HS-5 (cell line): ENCODE measurements at regions not wholly inside any gene's neighbourhood (a gene's known extent, or its start where the extent isn't known, plus 50 kb on each side); places are given as distances from the start of the nearest gene placed in this dataset.
"Not testable (repeated sequence)": the region's sequence is repeated elsewhere in the genome, so short reads cannot be mapped to it uniquely, and the experiment has no call there.

ENCODE experiments used
- DNase-seq: peaks from one replicate; pipeline ENCODE4 v3.0.0-alpha.2; 2012; ENCODE audit warnings: low read depth

DNA sequence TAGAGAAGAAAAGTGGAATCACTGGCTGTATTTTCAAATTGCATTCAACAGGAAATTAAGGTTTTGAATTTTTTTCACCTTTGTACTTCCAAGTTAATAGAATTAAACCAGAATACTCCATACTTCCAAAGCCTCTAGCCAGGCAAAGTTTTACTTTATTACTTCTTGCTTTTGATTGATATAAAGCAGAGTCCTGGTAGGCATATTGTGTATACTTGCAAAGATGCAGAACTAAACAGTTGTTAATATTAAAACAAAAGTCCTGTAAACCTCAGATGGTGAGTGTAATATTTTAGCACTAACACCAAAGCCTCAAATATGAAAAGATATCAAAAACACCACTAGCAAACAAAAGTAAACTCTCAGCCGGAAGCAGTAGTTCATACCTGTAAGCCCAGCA is 107.2 kb upstream of the C2CD4B start:
- no peak for DNase-seq

- DNase-seq = no peak
Observed at GRCh38 chr15:62275831-62276230, 110.7 kb upstream of the C2CD4B start.

GRCh38 chr15:62277816-62278394 is 112.8 kb upstream of the C2CD4B start:
- DNase-seq = no peak

DNA sequence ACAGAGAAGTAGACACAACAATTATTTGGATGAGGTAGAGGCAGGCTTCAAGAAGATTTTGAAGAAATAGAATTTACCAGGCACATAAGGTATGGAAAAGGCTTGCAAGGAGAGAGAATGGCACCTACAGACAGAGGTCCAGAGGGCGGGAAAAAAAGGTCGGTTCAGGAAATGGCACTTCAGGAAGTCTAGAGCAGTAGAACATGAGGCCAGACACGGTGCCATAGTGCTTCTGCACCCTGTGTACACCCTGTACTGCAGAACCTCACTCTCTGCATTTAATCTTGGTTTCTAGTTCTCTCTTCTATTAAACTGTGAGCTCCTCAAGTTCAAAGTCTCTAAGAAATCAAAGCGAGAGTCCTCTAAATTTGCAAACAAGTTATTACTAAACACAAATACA is 113.4 kb upstream of the C2CD4B start:
- DNase-seq = no peak

- no peak for DNase-seq
Observed at GRCh38 chr15:62279041-62279440, 114.0 kb upstream of the C2CD4B start.

DNA sequence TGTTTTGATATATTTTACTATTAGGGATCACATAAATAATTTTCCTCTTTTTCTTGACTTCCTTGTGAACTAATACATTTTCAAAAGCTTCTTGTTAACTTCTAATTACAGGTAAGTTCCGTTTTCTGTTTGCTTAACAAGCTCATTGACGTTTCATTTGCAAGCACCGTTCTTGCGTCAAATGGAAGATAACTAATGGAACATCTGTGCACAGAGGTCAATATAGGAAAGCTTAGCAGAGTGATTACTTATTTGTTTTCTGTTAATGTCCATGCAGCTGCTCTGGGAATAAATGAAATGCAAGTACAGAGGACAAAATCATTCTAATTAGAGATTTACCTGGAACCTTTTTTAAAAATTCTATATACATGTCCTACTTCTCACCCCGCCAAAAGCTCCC is 115.5 kb upstream of the C2CD4B start:
- no peak for DNase-seq

- DNase-seq = not testable (repeated sequence)
Observed at GRCh38 chr15:62281801-62282200, 116.7 kb upstream of the C2CD4B start.

GRCh38 chr15:62287066-62287857 is 122.2 kb upstream of the C2CD4B start:
- peak; percentile 6 for DNase-seq

- no peak for DNase-seq
Observed at GRCh38 chr15:62288361-62289017, 123.4 kb upstream of the C2CD4B start.

GRCh38 chr15:62291262-62291661 is 126.2 kb upstream of the C2CD4B start:
- DNase-seq = no peak

DNA sequence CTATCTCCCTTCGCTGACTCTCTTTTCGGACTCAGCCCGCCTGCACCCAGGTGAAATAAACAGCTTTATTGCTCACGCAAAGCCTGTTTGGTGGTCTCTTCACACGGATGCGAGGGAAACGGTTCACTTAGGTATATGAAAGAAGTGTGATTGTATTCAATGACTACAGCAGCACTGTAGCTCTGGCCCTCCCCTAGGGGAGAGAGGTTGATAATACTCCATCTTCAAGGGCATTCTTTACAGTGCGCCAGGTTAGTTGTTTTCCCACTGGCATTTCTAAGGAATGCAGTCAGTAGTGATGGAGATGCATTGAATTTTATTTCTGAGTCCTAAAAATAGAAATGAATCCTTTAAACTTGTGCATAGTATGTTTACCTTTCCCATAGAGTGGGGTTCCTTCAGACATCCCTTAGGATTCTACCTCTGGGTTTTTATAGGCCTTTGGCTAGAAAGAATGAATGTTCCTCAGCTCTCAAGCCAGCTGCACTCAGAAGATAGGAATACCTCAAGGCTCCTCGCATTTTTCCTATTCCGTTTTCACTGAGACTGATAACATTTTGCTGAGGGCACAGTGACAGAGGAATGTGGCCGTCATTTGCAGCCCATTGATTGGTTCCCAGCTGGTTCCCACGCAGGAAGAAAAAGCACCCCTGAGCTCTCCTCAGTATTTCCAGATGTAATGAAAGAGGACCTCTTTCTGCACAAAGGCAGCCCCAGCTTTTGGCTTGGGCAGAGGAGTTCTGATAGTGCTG is 131.8 kb upstream of the C2CD4B start:
- DNase-seq = no peak

GRCh38 chr15:62297522-62297921 is 132.4 kb upstream of the C2CD4B start:
- DNase-seq = no peak

- DNase-seq = no peak
Observed at GRCh38 chr15:62297933-62298332, 132.8 kb upstream of the C2CD4B start.

DNA sequence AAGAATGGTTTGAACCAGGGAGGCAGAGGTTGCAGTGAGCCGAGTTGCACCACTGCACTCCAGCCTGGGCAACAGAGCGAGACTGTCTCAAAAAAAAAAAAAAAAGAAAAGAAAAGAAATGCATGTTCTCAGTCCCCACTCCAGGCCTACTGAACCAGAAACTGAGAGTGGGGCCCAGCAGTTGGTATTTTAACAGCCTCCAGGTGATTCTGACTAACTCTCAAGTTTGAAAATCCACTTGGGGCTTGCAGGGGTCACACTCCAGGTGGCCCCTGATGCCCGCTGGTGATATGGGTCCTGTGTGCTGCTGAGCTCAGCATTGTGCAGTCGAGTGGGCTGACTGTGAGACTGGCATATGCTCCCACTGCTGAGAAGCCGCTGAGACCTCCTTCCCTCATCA is 133.7 kb upstream of the C2CD4B start:
- DNase-seq = no peak

DNA sequence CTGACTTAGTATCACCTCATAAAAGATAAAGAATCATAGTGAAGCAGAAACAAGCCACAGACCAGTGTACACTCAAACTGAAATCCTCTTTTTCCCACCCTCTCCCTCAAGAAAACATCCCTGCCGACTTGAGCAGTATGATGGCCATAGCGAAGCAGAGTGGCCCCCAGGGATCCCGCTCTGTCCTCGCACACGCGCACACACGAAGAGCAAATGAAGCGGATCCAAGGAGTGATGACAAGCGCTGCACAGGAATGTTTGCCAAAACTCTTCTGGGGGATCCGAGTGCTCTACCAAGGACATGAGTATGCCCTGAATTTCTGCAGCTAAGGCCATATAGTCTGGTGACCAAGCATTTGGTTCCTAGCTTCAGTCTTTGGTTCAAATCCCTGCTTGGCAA is 134.5 kb upstream of the C2CD4B start:
- DNase-seq = no peak

DNA sequence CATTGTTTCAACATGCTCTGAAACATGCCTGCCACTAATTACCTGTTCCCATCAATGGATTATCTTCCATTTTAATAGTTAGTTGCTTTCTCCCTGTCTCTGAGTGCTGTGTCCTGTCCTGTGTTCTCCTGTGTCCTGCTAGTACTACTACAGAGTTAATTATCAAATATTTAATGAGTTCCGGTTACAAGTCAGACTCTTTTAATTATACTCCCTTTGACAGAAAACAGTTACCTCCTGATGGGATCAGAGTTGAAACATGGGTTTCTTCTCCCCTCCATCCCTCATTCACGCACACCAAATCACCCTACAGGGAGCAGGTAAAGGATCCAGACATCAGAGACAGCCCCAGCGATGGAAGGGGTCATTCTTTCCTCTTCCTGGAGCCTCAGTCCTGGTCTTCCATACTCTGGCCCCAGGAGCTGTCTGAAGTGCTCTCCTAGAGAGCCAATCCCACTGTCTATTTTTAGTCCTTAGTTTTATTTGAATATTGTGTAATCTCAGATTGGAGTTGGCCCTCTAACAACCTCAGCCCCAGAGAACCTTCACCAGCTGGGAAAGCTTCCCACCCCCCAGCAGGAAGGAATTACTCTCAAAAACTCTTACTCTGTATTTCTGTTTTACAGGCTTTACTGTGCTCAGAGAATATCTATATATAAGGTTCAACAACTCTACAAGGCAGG is 137.0 kb upstream of the C2CD4B start:
- no peak for DNase-seq

GRCh38 chr15:62306851-62307504 is 141.9 kb upstream of the C2CD4B start:
- DNase-seq = peak; percentile 47

GRCh38 chr15:62307551-62307950 is 142.5 kb upstream of the C2CD4B start:
- peak; percentile 73 for DNase-seq

GRCh38 chr15:62316413-62317060 is 151.5 kb upstream of the C2CD4B start:
- no peak for DNase-seq

GRCh38 chr15:62320259-62320658 is 155.2 kb upstream of the C2CD4B start:
- no peak for DNase-seq

- no peak for DNase-seq
Observed at GRCh38 chr15:62323353-62323890, 158.3 kb upstream of the C2CD4B start.
